HepG2 (cell line): ENCODE measurements at regions not wholly inside any gene's neighbourhood (a gene's known extent, or its start where the extent isn't known, plus 50 kb on each side); places are given as distances from the start of the nearest gene placed in this dataset.

Experiments
- ATAC-seq: fragments of 200-7000 bp; cut with Tn5 transposase; 3 replicates; pipeline ENCODE4 v1.9.1; 2020; ENCODE audit warnings: mild to moderate bottlenecking, moderate library complexity
- BruUV-seq: library from RNA; stranded (reverse); fragments of 400-500 nt; replicated peaks from 2 replicates; lab custom pipeline; 2021; lab: Mats Ljungman, UMichigan
- CTCF ChIA-PET: fragments of 300-600 bp; formaldehyde crosslinking; extraction: SDS; loops from one replicate; lab custom pipeline; 2021; ENCODE audit warnings: low total read pairs, inconsistent platforms, low intra/inter-chr PET ratio; lab: Yijun Ruan, JAX
- POLR2A ChIA-PET: fragments of 350-600 bp; sonication (Branson Sonifier 250); formaldehyde crosslinking; loops from one replicate; lab custom pipeline; 2020; ENCODE audit warnings: antibody characterized with exemption, inconsistent platforms; lab: Yijun Ruan, JAX
- DNase-seq: peaks from one replicate; pipeline ENCODE4 v3.0.0-alpha.2; 2015; ENCODE audit warnings: low spot score
- FAIRE-seq: peaks from 3 replicates; lab custom pipeline; 2011; peaks lifted over from hg19 to GRCh38; lab: Jason Lieb, UNC
- H2AFZ ChIP-seq: one replicate; pipeline ENCODE4 v1.6.1; 2011; ENCODE audit warnings: low read length, inconsistent platforms
- H3K27ac ChIP-seq: fragments of 300-600 bp; 3 replicates; pipeline ENCODE4 v1.8.0; 2011; ENCODE audit warnings: mixed run types, mild to moderate bottlenecking, mixed read lengths, low read length, inconsistent platforms; ENCODE audit not compliant: insufficient read depth; ENCODE audit errors: extremely low read length
- H3K27me3 ChIP-seq, 2 experiments: fragments of 200-600 bp in 1 of 2; 2 replicates in 1 of 2; 3 replicates in 1 of 2; pipeline versions ENCODE4 v1.6.0 to v1.8.0; 2011; ENCODE audit warnings: low read length in 2 of 2, mild to moderate bottlenecking in 2 of 2, moderate library complexity in 2 of 2, inconsistent platforms in 1 of 2; ENCODE audit not compliant: insufficient read depth in 2 of 2, control insufficient read depth in 1 of 2
- H3K36me3 ChIP-seq, 2 experiments: fragments of 200-600 bp in 1 of 2; replicated peaks in 1 of 2; 2 replicates in 1 of 2; 3 replicates in 1 of 2; pipeline versions ENCODE4 v1.5.1 to v1.8.0; 2011; ENCODE audit warnings: low read length in 2 of 2, inconsistent platforms in 1 of 2; ENCODE audit not compliant: insufficient read depth in 2 of 2, control insufficient read depth in 1 of 2
- H3K4me1 ChIP-seq: 2 replicates; pipeline ENCODE4 v1.5.1; 2012; ENCODE audit warnings: low read length, inconsistent platforms; ENCODE audit not compliant: insufficient read depth
- H3K4me2 ChIP-seq: 2 replicates; pipeline ENCODE4 v1.6.0; 2011; ENCODE audit warnings: low read depth, low read length, inconsistent platforms
- H3K4me3 ChIP-seq, 3 experiments: fragments of 200-600 bp in 1 of 3; sonication (generic), shearing (Covaris generic) in 1 of 3; replicated peaks in 1 of 3; 2 replicates each; pipeline ENCODE4 v1.5.1; 2011 to 2016; ENCODE audit warnings: low read length in 3 of 3, inconsistent platforms in 2 of 3, low read depth in 2 of 3, mild to moderate bottlenecking in 2 of 3, control low read depth in 1 of 3, mixed read lengths in 1 of 3; ENCODE audit not compliant: insufficient read depth in 1 of 3
- H3K79me2 ChIP-seq: one replicate; pipeline ENCODE4 v1.6.1; 2011; ENCODE audit warnings: low read length, inconsistent platforms; ENCODE audit not compliant: insufficient read depth
- H3K9ac ChIP-seq: 2 replicates; pipeline ENCODE4 v1.6.0; 2011; ENCODE audit warnings: mild to moderate bottlenecking, low read depth, low read length, inconsistent platforms; ENCODE audit not compliant: insufficient read depth
- H3K9me3 ChIP-seq: 2 replicates; pipeline ENCODE4 v1.5.1; 2012; ENCODE audit warnings: mild to moderate bottlenecking, low read length
- H4K20me1 ChIP-seq: 2 replicates; pipeline ENCODE4 v1.6.0; 2011; ENCODE audit warnings: inconsistent platforms, mild to moderate bottlenecking, low read length, moderate library complexity; ENCODE audit not compliant: insufficient read depth
- MZF1 ChIP-seq: sonication (generic); formaldehyde crosslinking; IDR thresholded peaks from 2 replicates; pipeline ENCODE4 v1.8.1; 2023; ENCODE audit warnings: mild to moderate bottlenecking, missing genetic modification reagents, borderline replicate concordance
- NFIB ChIP-seq: sonication (generic); formaldehyde crosslinking; IDR thresholded peaks from 2 replicates; pipeline ENCODE4 v1.9.0; 2021; ENCODE audit warnings: missing genetic modification reagents, mild to moderate bottlenecking, borderline replicate concordance
- PHF21A ChIP-seq: sonication (generic); formaldehyde crosslinking; IDR thresholded peaks from 2 replicates; pipeline ENCODE4 v1.5.0; 2020; ENCODE audit warnings: mild to moderate bottlenecking, missing genetic modification reagents
- POLR2AphosphoS2 ChIP-seq: IDR thresholded peaks from 2 replicates; pipeline ENCODE4 v1.6.1; 2011; ENCODE audit warnings: low read depth, low read length, improper control_type of control experiment
- REPIN1 ChIP-seq: sonication (generic); formaldehyde crosslinking; IDR thresholded peaks from 2 replicates; pipeline ENCODE4 v1.8.0; 2022; ENCODE audit warnings: missing genetic modification reagents, low read depth, mild to moderate bottlenecking, borderline replicate concordance
- SNAPC4 ChIP-seq: sonication (generic); formaldehyde crosslinking; IDR thresholded peaks from 2 replicates; pipeline ENCODE4 v1.4.0; 2020; ENCODE audit warnings: mild to moderate bottlenecking, missing genetic modification reagents
- SSRP1 ChIP-seq: IDR thresholded peaks from 2 replicates; pipeline ENCODE4 v1.6.1; 2016; ENCODE audit warnings: control low read depth
- SUZ12 ChIP-seq: fragments of 150-350 bp; IDR thresholded peaks from 2 replicates; pipeline ENCODE4 v1.6.1; 2014; ENCODE audit warnings: low read depth, low read length
- YEATS4 ChIP-seq: sonication (generic); formaldehyde crosslinking; IDR thresholded peaks from 2 replicates; pipeline ENCODE4 v1.4.0; 2020; ENCODE audit warnings: missing genetic modification reagents, borderline replicate concordance
- ZKSCAN8 ChIP-seq: IDR thresholded peaks from 2 replicates; pipeline ENCODE4 v1.6.1; 2016; ENCODE audit warnings: borderline replicate concordance, missing genetic modification reagents, missing compliant biosample characterization
- ZNF224 ChIP-seq: sonication (generic); formaldehyde crosslinking; IDR thresholded peaks from 2 replicates; pipeline ENCODE4 v1.5.0; 2020; ENCODE audit warnings: mild to moderate bottlenecking, missing genetic modification reagents
- ZNF276 ChIP-seq: sonication (generic); formaldehyde crosslinking; IDR thresholded peaks from 2 replicates; pipeline ENCODE4 v1.4.0; 2020; ENCODE audit warnings: mild to moderate bottlenecking, low read depth, missing genetic modification reagents
- ZNF383 ChIP-seq: sonication (generic); formaldehyde crosslinking; IDR thresholded peaks from 2 replicates; pipeline ENCODE4 v1.4.0; 2020; ENCODE audit warnings: missing genetic modification reagents, mild to moderate bottlenecking, borderline replicate concordance
- ZNF672 ChIP-seq: sonication (generic); formaldehyde crosslinking; IDR thresholded peaks from 2 replicates; pipeline ENCODE4 v1.8.1; 2022; ENCODE audit warnings: missing genetic modification reagents
- ZNF678 ChIP-seq: sonication (generic); formaldehyde crosslinking; IDR thresholded peaks from 2 replicates; pipeline ENCODE4 v1.4.0; 2020; ENCODE audit warnings: mild to moderate bottlenecking, missing genetic modification reagents
- WGBS: methylation state at CpG from one replicate; pipeline ENCODE4 v1.1.6; 2017; ENCODE audit warnings: low lambda C conversion rate; 5-methylcytosine and 5-hydroxymethylcytosine counted together
- in situ Hi-C: cut with HindIII; loops from 2 replicates; pipeline ENCODE4 v1.10.0; 2017; ENCODE audit warnings: low pct_unique_long_range_greater_than_20kb; ENCODE audit not compliant: extremely low pct_ligation_motif_present
- intact Hi-C: fragments of 100-400 bp; cut with micrococcal nuclease; formaldehyde crosslinking; loops from one replicate; pipeline ENCODE4 v1.10.0; 2022; ENCODE audit not compliant: unreplicated experiment

GRCh38 chr12:126219654-126220279, 1154.5 kb downstream of the AACS start (continued):
- TF ChIP-seq ZNF678 (CRISPR knock-in tag) (no peak), ZNF224 (CRISPR knock-in tag) (no peak)

- BruUV-seq: no TSS peak
Observed at GRCh38 chr12:126224032-126224431, 1158.8 kb downstream of the AACS start.

More at GRCh38 chr12:126224032-126224431, 1158.8 kb downstream of the AACS start:
- FAIRE-seq: no peak
- no peaks in the 10 kb centered on the region for H3K4me1 ChIP-seq
- H3K27me3 ChIP-seq: no peaks in the 10 kb centered on the region
- no peak overlapping the region for H3K9ac ChIP-seq
- TF ChIP-seq PHF21A (CRISPR knock-in tag) (no peak), NFIB (CRISPR knock-in tag) (no peak), MZF1 (CRISPR knock-in tag) (no peak), ZNF672 (CRISPR knock-in tag) (no peak), ZNF383 (no peak), ZKSCAN8 (CRISPR knock-in tag) (no peak), SSRP1 (CRISPR knock-in tag) (no peak), SUZ12 (no peak), ZNF276 (CRISPR knock-in tag) (no peak), SNAPC4 (CRISPR knock-in tag) (no peak), ZNF678 (CRISPR knock-in tag) (no peak), YEATS4 (no peak), REPIN1 (CRISPR knock-in tag) (no peak), POLR2AphosphoS2 (no peak)
- TF ChIP-seq, all 625 proteins: peak for 0
- no peak for DNase-seq
- no peak overlapping the region for H3K27ac ChIP-seq
- 43% methylated on average over 3 of the region's 3 CpGs for WGBS
- ChIA-PET POLR2A (no interaction called here), CTCF (no interaction called here)
- no peaks in the 10 kb centered on the region for H4K20me1 ChIP-seq
- no peak overlapping the region for H3K4me3 ChIP-seq
- H3K4me2 ChIP-seq: no peak overlapping the region
- in situ Hi-C loops (no loop called here), intact Hi-C loops (no loop called here)
- peaks cover 87% of the 10 kb centered on the region for H3K9me3 ChIP-seq
- no peaks in the 10 kb centered on the region for H3K79me2 ChIP-seq
- no peak for ATAC-seq
- H2AFZ ChIP-seq: no peak overlapping the region
- H3K36me3 ChIP-seq: no peaks in the 10 kb centered on the region
